HG03196 (cell line): ENCODE measurements at regions not wholly inside any gene's neighbourhood (a gene's known extent, or its start where the extent isn't known, plus 50 kb on each side); places are given as distances from the start of the nearest gene placed in this dataset.

Experiments
- ATAC-seq: cut with Tn5 transposase; IDR thresholded peaks from one replicate; pipeline ENCODE4 v1.9.1; 2021; ENCODE audit not compliant: unreplicated experiment

- ATAC-seq = no peak
Observed at GRCh38 chr18:46341986-46342525, 237.9 kb downstream of the HAUS1 start.

- no peak for ATAC-seq
Observed at GRCh38 chr18:46343456-46343855, 239.3 kb downstream of the HAUS1 start.

GRCh38 chr18:46343931-46344372 is 239.8 kb downstream of the HAUS1 start:
- ATAC-seq = peak; percentile 58

GRCh38 chr18:46344416-46345180 is 240.4 kb downstream of the HAUS1 start:
- no peak for ATAC-seq

- no peak for ATAC-seq
Observed at GRCh38 chr18:46345181-46345465, 240.9 kb downstream of the HAUS1 start.

GRCh38 chr18:46346213-46346612 is 242.0 kb downstream of the HAUS1 start:
- no peak for ATAC-seq

GRCh38 chr18:46346896-46347630 is 242.9 kb downstream of the HAUS1 start:
- no peak for ATAC-seq

- no peak for ATAC-seq
Observed at GRCh38 chr18:46350598-46351159, 246.5 kb downstream of the HAUS1 start.

- ATAC-seq = no peak
Observed at GRCh38 chr18:46352520-46353250, 248.5 kb downstream of the HAUS1 start.

- no peak for ATAC-seq
Observed at GRCh38 chr18:46353460-46353859, 249.3 kb downstream of the HAUS1 start.

GRCh38 chr18:46356278-46357033 is 252.3 kb downstream of the HAUS1 start:
- no peak for ATAC-seq

GRCh38 chr18:46360102-46360699 is 256.0 kb downstream of the HAUS1 start:
- ATAC-seq = no peak

- ATAC-seq = no peak
Observed at GRCh38 chr18:46360866-46361265, 256.7 kb downstream of the HAUS1 start.

GRCh38 chr18:46362533-46362932 is 258.3 kb downstream of the HAUS1 start:
- ATAC-seq = no peak

GRCh38 chr18:46364048-46364447 is 259.9 kb downstream of the HAUS1 start:
- no peak for ATAC-seq

GRCh38 chr18:46366201-46366600 is 262.0 kb downstream of the HAUS1 start:
- no peak for ATAC-seq

GRCh38 chr18:46366751-46367376 is 262.7 kb downstream of the HAUS1 start:
- ATAC-seq = no peak

- ATAC-seq = no peak
Observed at GRCh38 chr18:46369323-46369722, 265.1 kb downstream of the HAUS1 start.

- ATAC-seq = no peak
Observed at GRCh38 chr18:46370898-46371297, 266.7 kb downstream of the HAUS1 start.

- ATAC-seq = no peak
Observed at GRCh38 chr18:46372670-46373069, 268.5 kb downstream of the HAUS1 start.
